GM12878 (cell line): ENCODE measurements at regions not wholly inside any gene's neighbourhood (a gene's known extent, or its start where the extent isn't known, plus 50 kb on each side); places are given as distances from the start of the nearest gene placed in this dataset.

Source experiments
- ATAC-seq: fragments of 200-7000 bp; cut with Tn5 transposase; 3 replicates; pipeline ENCODE4 v1.9.1; 2020; ENCODE audit warnings: mild to moderate bottlenecking, moderate library complexity
- BruUV-seq: library from RNA; stranded (reverse); fragments of 400-500 nt; replicated peaks from 2 replicates; lab custom pipeline; 2021; lab: Mats Ljungman, UMichigan
- CTCF ChIA-PET: fragments of 300-600 bp; sonication (Branson Sonifier 250); formaldehyde crosslinking; extraction: SDS; loops from one replicate; lab custom pipeline; 2021; ENCODE audit warnings: inconsistent platforms; lab: Yijun Ruan, JAX
- POLR2A ChIA-PET: fragments of 350-600 bp; formaldehyde crosslinking; extraction: SDS; loops from one replicate; lab custom pipeline; 2021; ENCODE audit warnings: inconsistent platforms; lab: Charles Lee
- RAD21 ChIA-PET: fragments of 300-600 bp; sonication (Branson Sonifier 250); formaldehyde crosslinking; loops from one replicate; lab custom pipeline; 2023; ENCODE audit warnings: antibody characterized with exemption; ENCODE audit not compliant: unreplicated experiment; lab: Charles Lee
- SMC1A ChIA-PET: fragments of 300-600 bp; sonication (Branson Sonifier 250); formaldehyde crosslinking; loops from one replicate; lab custom pipeline; 2023; ENCODE audit not compliant: unreplicated experiment, uncharacterized antibody; lab: Charles Lee
- DNase-seq: peaks from one replicate; pipeline ENCODE4 v3.0.0-alpha.2; 2011; ENCODE audit warnings: low read depth, low spot score
- FAIRE-seq: peaks from 3 replicates; lab custom pipeline; 2011; peaks lifted over from hg19 to GRCh38; lab: Jason Lieb, UNC
- H2AFZ ChIP-seq: 2 replicates; pipeline ENCODE4 v1.6.0; 2011; ENCODE audit warnings: low read depth, low read length, control low read depth; ENCODE audit not compliant: control insufficient read depth
- H3K27ac ChIP-seq: 2 replicates; pipeline ENCODE4 v1.5.1; 2011; ENCODE audit warnings: control low read depth; ENCODE audit not compliant: control insufficient read depth, insufficient read depth
- H3K27me3 ChIP-seq, 2 experiments: replicated peaks in 1 of 2; 2 replicates each; pipeline versions ENCODE4 v1.6.0 to v1.6.1; 2011; ENCODE audit warnings: low read length in 1 of 2; ENCODE audit not compliant: control insufficient read depth in 2 of 2, insufficient read depth in 2 of 2
- H3K36me3 ChIP-seq, 2 experiments: 2 replicates each; pipeline ENCODE4 v1.5.1; 2011; ENCODE audit warnings: low read length in 1 of 2; ENCODE audit not compliant: control insufficient read depth in 2 of 2, insufficient read depth in 2 of 2
- H3K4me1 ChIP-seq: 2 replicates; pipeline ENCODE4 v1.6.1; 2011; ENCODE audit warnings: mild to moderate bottlenecking, low read length, moderate library complexity, mixed read lengths; ENCODE audit not compliant: control insufficient read depth, insufficient read depth
- H3K4me2 ChIP-seq: 2 replicates; pipeline ENCODE4 v1.6.0; 2011; ENCODE audit warnings: control low read depth; ENCODE audit not compliant: control insufficient read depth, insufficient read depth
- H3K4me3 ChIP-seq: fragments of 200-600 bp; sonication (generic); 2 replicates; pipeline ENCODE4 v1.5.1; 2016
- H3K79me2 ChIP-seq: 2 replicates; pipeline ENCODE4 v1.6.0; 2011; ENCODE audit warnings: low read length; ENCODE audit not compliant: control insufficient read depth, insufficient read depth
- H3K9ac ChIP-seq: 2 replicates; pipeline ENCODE4 v1.8.0; 2011; ENCODE audit warnings: low read length, control low read depth, mixed read lengths; ENCODE audit not compliant: control insufficient read depth, insufficient read depth
- H3K9me3 ChIP-seq: replicated peaks from 3 replicates; pipeline ENCODE4 v1.5.1; 2011; ENCODE audit warnings: mild to moderate bottlenecking, low read length; ENCODE audit not compliant: control insufficient read depth, insufficient read depth
- H4K20me1 ChIP-seq: 2 replicates; pipeline ENCODE4 v1.6.0; 2011; ENCODE audit not compliant: control insufficient read depth, insufficient read depth
- BCL3 ChIP-seq: IDR thresholded peaks from 2 replicates; pipeline ENCODE4 v1.6.1; 2011; ENCODE audit warnings: borderline replicate concordance, low read depth, mild to moderate bottlenecking, moderate library complexity, low read length; ENCODE audit not compliant: insufficient read depth, poor library complexity, severe bottlenecking
- CBFB ChIP-seq: IDR thresholded peaks from 2 replicates; pipeline ENCODE4 v1.6.1; 2016; ENCODE audit warnings: antibody characterized with exemption, low read depth
- CREB1 ChIP-seq: IDR thresholded peaks from 2 replicates; pipeline ENCODE4 v1.6.1; 2012; ENCODE audit warnings: low read depth, mild to moderate bottlenecking, inconsistent platforms
- CREM ChIP-seq: IDR thresholded peaks from 2 replicates; pipeline ENCODE4 v1.6.1; 2014; ENCODE audit warnings: antibody characterized with exemption, low read depth
- DPF2 ChIP-seq: fragments of 450-650 bp; IDR thresholded peaks from 2 replicates; pipeline ENCODE4 v1.6.1; 2017; ENCODE audit warnings: mild to moderate bottlenecking
- EP300 ChIP-seq, 2 experiments: fragments of 150-350 bp in 1 of 2; IDR thresholded peaks; 2 replicates each; pipeline ENCODE4 v1.6.1; 2011 to 2012; ENCODE audit warnings: low read depth in 2 of 2, low read length in 2 of 2, borderline replicate concordance in 1 of 2, improper control_type of control experiment in 1 of 2, inconsistent platforms in 1 of 2; ENCODE audit not compliant: control insufficient read depth in 1 of 2
- HCFC1 ChIP-seq: fragments of 150-350 bp; IDR thresholded peaks from 2 replicates; pipeline ENCODE4 v1.6.1; 2014; ENCODE audit warnings: low read length
- HDGF ChIP-seq: fragments of 450-650 bp; IDR thresholded peaks from 2 replicates; pipeline ENCODE4 v1.6.1; 2016; ENCODE audit warnings: antibody characterized with exemption
- MXI1 ChIP-seq: fragments of 150-350 bp; IDR thresholded peaks from 2 replicates; pipeline ENCODE4 v1.6.1; 2011; ENCODE audit warnings: low read depth, mild to moderate bottlenecking, inconsistent platforms, low read length, improper control_type of control experiment
- POLR2A ChIP-seq: IDR thresholded peaks from 2 replicates; pipeline ENCODE4 v1.6.1; 2011; ENCODE audit warnings: low read depth, mild to moderate bottlenecking, low read length
- POLR2AphosphoS5 ChIP-seq: IDR thresholded peaks from 2 replicates; pipeline ENCODE4 v1.6.1; 2011; ENCODE audit warnings: mild to moderate bottlenecking, low read length, inconsistent platforms
- RFX5 ChIP-seq: IDR thresholded peaks from 2 replicates; pipeline ENCODE4 v1.6.1; 2011; ENCODE audit warnings: low read depth, low read length, improper control_type of control experiment
- STAT1 ChIP-seq: fragments of 450-650 bp; conservative IDR thresholded peaks from 2 replicates; pipeline ENCODE4 v1.6.1; 2014; ENCODE audit warnings: antibody characterized with exemption, mild to moderate bottlenecking
- SUZ12 ChIP-seq: fragments of 200-600 bp; sonication (generic); IDR thresholded peaks from one replicate; pipeline ENCODE4 v1.6.1; 2018; ENCODE audit warnings: antibody characterized with exemption, mild to moderate bottlenecking; ENCODE audit not compliant: unreplicated experiment
- TCF12 ChIP-seq: IDR thresholded peaks from 2 replicates; pipeline ENCODE4 v1.6.1; 2011; ENCODE audit warnings: low read depth, mild to moderate bottlenecking, low read length
- YY1 ChIP-seq: IDR thresholded peaks from 2 replicates; pipeline ENCODE4 v1.6.1; 2011; ENCODE audit warnings: low read depth, mild to moderate bottlenecking, low read length
- ZNF207 ChIP-seq: fragments of 450-650 bp; IDR thresholded peaks from 2 replicates; pipeline ENCODE4 v1.6.1; 2014; ENCODE audit warnings: antibody characterized with exemption, mild to moderate bottlenecking, borderline replicate concordance
- WGBS: methylation state at CpG from one replicate; pipeline ENCODE4 v1.1.6; 2016; ENCODE audit warnings: low lambda C conversion rate; ENCODE audit not compliant: insufficient replicate concordance, insufficient coverage; ENCODE audit errors: missing lambda C conversion rate; 5-methylcytosine and 5-hydroxymethylcytosine counted together
- in situ Hi-C: fragments of 300-500 bp; cut with MboI; formaldehyde crosslinking; loops from 9 replicates; pipeline ENCODE4 v1.14.3; 2018; ENCODE audit warnings: mixed read lengths
- intact Hi-C: fragments of 100-400 bp; cut with micrococcal nuclease; formaldehyde crosslinking; loops from one replicate; pipeline ENCODE4 v1.14.2; 2022; ENCODE audit not compliant: unreplicated experiment

GRCh38 chr14:34213332-34213731 is 248.7 kb downstream of the SPTSSA start:
- WGBS = 69% methylated on average over 10 of the region's 10 CpGs
- no peak overlapping the region for H3K4me3 ChIP-seq
- H4K20me1 ChIP-seq = no peaks in the 10 kb centered on the region
- RAD21 ChIA-PET = interaction anchor here (1.0 to 2.3 kb wide), 4 partner anchors 7 to 32 kb away, joined by 4 to 12 read pairs (median 8); no protein-coding TSS in a partner anchor
- H3K9ac ChIP-seq = no peak overlapping the region
- CTCF ChIA-PET = interaction anchor here (0.6 to 2.1 kb wide), 8 partner anchors 8 to 365 kb away, joined by 3 to 8 read pairs (median 4); no protein-coding TSS in a partner anchor
- ATAC-seq = no peak
- intact Hi-C loops = no loop called here
- TF ChIP-seq YY1 (no peak), HCFC1 (no peak), SUZ12 (no peak), TCF12 (no peak), POLR2A (no peak), HDGF (no peak), MXI1 (no peak), BCL3 (no peak), POLR2AphosphoS5 (no peak), CREB1 (no peak), RFX5 (no peak), CREM (no peak), CBFB (no peak), STAT1 (no peak), EP300 (IDR thresholded peaks at IDR 0.05; ENCODE audit: borderline replicate concordance in 1 of 2, control insufficient read depth in 1 of 2, low read depth in 2 of 2, low read length in 2 of 2) (no peak), DPF2 (no peak), ZNF207 (no peak)
- no peaks in the 10 kb centered on the region; the same call in 2 of the 3 replicates for H3K9me3 ChIP-seq
- no TSS peak for BruUV-seq
- POLR2A ChIA-PET = interaction anchor here (0.6 to 1.3 kb wide), 6 partner anchors 9 to 93 kb away, joined by 3 to 5 read pairs (median 3); no protein-coding TSS in a partner anchor
- H3K4me1 ChIP-seq = no peaks in the 10 kb centered on the region; the same call in 1 of the 2 replicates
- in situ Hi-C loops = no loop called here
- no peaks in the 10 kb centered on the region for H3K79me2 ChIP-seq
- SMC1A ChIA-PET = interaction anchor here (0.6 to 5.6 kb wide), 15 partner anchors 9 to 375 kb away, joined by 3 to 28 read pairs (median 4); no protein-coding TSS in a partner anchor
- H3K4me2 ChIP-seq = no peak overlapping the region
- H3K36me3 ChIP-seq = no peaks in the 10 kb centered on the region
- FAIRE-seq = no peak
- no peak overlapping the region for H2AFZ ChIP-seq
- no peak overlapping the region for H3K27ac ChIP-seq
- DNase-seq = no peak
- no peaks in the 10 kb centered on the region; a peak in 1 of 4 replicates for H3K27me3 ChIP-seq
